HL-60 (cell line): ENCODE measurements at regions not wholly inside any gene's neighbourhood (a gene's known extent, or its start where the extent isn't known, plus 50 kb on each side); places are given as distances from the start of the nearest gene placed in this dataset.

Experiments
- DNase-seq, 2 experiments: peaks; one replicate each; pipeline ENCODE4 v3.0.0-alpha.2; 2010 to 2020; ENCODE audit warnings: low read depth in 1 of 2, low spot score in 1 of 2
- H3K27ac ChIP-seq: fragments of 250-450 bp; sonication (Bioruptor Pico); replicated peaks from 2 replicates; pipeline ENCODE4 v1.5.1; 2020; ENCODE audit warnings: mild to moderate bottlenecking, moderate library complexity
- H3K27me3 ChIP-seq: fragments of 250-450 bp; sonication (Bioruptor Pico); 2 replicates; pipeline ENCODE4 v1.5.1; 2021; ENCODE audit warnings: mild to moderate bottlenecking, moderate library complexity; ENCODE audit not compliant: insufficient read depth, poor library complexity, severe bottlenecking
- H3K4me3 ChIP-seq: replicated peaks from 2 replicates; pipeline ENCODE4 v1.5.1; 2011; ENCODE audit warnings: mild to moderate bottlenecking, control low read depth, low read length; ENCODE audit not compliant: insufficient read depth
- GABPA ChIP-seq: IDR thresholded peaks from 2 replicates; pipeline ENCODE4 v1.6.1; 2012; ENCODE audit warnings: low read depth
- POLR2AphosphoS5 ChIP-seq: IDR thresholded peaks from 2 replicates; pipeline ENCODE4 v1.6.1; 2012; ENCODE audit warnings: low read depth
- SPI1 ChIP-seq: IDR thresholded peaks from 2 replicates; pipeline ENCODE4 v1.6.1; 2012; ENCODE audit warnings: low read depth, mild to moderate bottlenecking, borderline replicate concordance
- TF ChIP-seq, protein P1 (sequence below): IDR thresholded peaks from one replicate; pipeline ENCODE4 v1.5.1; 2011; ENCODE audit warnings: low read length, control low read depth, inconsistent platforms; ENCODE audit not compliant: insufficient read depth
- TF ChIP-seq, protein P2 (sequence below): IDR thresholded peaks from 2 replicates; pipeline ENCODE4 v1.6.1; 2012; ENCODE audit warnings: low read depth; ENCODE audit not compliant: insufficient replicate concordance

DNA sequence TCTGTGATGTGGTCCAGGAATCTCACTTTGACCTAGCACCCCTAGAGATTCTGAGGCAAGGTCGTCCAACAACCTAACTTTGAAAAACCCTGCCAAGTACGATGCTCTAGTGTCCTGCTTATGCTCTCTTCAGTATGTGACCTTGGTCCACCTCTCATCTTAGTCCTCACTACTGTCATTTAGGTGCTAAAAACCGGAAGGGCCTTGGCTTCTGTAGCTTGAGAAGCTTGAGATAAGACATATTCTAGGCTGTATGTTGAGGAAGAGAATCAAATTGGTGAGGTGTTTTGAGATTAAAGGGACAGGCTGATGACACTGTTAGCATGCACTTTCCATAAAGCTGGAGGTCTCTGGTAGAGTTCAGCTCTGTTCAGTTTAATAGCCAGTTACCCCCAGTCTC lies 57.0 kb upstream of the MTPN start:
- H3K27ac ChIP-seq = no peak overlapping the region
- H3K27me3 ChIP-seq = peaks cover 2% of the 10 kb centered on the region
- TF ChIP-seq GABPA (no peak), SPI1 (no peak), POLR2AphosphoS5 (no peak)
- TF ChIP-seq, protein P1, sequence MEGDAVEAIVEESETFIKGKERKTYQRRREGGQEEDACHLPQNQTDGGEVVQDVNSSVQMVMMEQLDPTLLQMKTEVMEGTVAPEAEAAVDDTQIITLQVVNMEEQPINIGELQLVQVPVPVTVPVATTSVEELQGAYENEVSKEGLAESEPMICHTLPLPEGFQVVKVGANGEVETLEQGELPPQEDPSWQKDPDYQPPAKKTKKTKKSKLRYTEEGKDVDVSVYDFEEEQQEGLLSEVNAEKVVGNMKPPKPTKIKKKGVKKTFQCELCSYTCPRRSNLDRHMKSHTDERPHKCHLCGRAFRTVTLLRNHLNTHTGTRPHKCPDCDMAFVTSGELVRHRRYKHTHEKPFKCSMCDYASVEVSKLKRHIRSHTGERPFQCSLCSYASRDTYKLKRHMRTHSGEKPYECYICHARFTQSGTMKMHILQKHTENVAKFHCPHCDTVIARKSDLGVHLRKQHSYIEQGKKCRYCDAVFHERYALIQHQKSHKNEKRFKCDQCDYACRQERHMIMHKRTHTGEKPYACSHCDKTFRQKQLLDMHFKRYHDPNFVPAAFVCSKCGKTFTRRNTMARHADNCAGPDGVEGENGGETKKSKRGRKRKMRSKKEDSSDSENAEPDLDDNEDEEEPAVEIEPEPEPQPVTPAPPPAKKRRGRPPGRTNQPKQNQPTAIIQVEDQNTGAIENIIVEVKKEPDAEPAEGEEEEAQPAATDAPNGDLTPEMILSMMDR = no peak
- TF ChIP-seq, protein P2, sequence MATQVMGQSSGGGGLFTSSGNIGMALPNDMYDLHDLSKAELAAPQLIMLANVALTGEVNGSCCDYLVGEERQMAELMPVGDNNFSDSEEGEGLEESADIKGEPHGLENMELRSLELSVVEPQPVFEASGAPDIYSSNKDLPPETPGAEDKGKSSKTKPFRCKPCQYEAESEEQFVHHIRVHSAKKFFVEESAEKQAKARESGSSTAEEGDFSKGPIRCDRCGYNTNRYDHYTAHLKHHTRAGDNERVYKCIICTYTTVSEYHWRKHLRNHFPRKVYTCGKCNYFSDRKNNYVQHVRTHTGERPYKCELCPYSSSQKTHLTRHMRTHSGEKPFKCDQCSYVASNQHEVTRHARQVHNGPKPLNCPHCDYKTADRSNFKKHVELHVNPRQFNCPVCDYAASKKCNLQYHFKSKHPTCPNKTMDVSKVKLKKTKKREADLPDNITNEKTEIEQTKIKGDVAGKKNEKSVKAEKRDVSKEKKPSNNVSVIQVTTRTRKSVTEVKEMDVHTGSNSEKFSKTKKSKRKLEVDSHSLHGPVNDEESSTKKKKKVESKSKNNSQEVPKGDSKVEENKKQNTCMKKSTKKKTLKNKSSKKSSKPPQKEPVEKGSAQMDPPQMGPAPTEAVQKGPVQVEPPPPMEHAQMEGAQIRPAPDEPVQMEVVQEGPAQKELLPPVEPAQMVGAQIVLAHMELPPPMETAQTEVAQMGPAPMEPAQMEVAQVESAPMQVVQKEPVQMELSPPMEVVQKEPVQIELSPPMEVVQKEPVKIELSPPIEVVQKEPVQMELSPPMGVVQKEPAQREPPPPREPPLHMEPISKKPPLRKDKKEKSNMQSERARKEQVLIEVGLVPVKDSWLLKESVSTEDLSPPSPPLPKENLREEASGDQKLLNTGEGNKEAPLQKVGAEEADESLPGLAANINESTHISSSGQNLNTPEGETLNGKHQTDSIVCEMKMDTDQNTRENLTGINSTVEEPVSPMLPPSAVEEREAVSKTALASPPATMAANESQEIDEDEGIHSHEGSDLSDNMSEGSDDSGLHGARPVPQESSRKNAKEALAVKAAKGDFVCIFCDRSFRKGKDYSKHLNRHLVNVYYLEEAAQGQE = no peak
- H3K4me3 ChIP-seq = no peak overlapping the region
- DNase-seq = no peak

DNA sequence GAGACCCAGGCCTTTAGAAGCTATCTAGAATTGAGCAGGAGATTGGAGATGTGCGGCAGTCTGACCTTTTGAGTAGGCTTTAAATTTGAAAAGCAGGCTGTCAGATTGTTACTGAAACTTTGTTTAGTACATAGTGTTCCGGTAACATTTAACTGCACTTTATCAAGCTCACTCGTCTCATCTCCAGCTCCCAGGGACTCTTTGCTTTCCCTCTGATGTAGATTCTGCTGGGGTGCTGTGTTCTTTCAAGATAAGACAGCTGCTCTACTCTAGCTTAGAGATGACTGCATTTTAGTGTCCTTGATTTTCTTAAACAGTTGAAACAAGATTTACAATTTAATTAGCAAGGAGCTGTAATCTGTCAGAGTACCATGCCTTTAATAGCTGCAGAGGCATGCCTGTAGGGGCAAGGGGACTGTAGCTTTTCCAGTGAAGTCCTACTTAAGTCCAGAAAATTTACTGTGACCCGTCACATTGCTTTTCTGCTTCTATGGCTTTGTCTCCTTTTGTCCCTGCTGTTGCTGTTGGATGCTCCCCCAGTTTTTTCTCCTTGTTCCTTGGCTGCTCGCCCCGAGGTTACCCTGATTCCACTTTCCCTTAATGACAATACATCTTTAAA lies 56.4 kb upstream of the MTPN start:
- Histone ChIP-seq H3K27ac (no peak overlapping the region), H3K4me3 (no peak overlapping the region), H3K27me3 (peaks cover 2% of the 10 kb centered on the region)
- DNase-seq = no peak
- TF ChIP-seq, protein P1 = no peak
- no peak for TF ChIP-seq POLR2AphosphoS5
- TF ChIP-seq SPI1 = no peak
- TF ChIP-seq, protein P2 = no peak

DNA sequence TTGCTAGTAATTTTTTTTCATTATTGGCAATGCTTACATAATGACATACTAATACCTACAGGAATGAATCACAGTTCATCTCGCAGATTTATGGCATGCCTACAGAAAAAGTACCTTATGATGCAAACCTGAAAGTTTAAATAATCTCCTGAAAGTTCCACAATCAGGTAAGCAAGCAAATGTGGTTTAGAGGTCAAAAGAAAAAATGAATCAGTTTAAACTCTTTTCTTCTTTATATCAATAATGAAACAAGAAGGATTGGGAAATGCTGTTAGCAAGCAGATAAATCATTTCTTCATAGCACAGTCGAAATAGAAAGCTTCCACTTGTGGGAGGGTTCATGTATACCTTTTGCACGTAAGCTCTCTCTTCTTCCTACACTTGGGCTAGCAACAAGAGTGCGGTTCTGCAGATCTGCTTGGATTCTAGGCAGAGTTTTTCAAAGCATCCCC lies 53.7 kb upstream of the MTPN start:
- Histone ChIP-seq H3K4me3 (no peak overlapping the region), H3K27me3 (peaks cover 2% of the 10 kb centered on the region), H3K27ac (no peak overlapping the region)
- TF ChIP-seq, protein P1 = no peak
- TF ChIP-seq POLR2AphosphoS5 (no peak), SPI1 (no peak), GABPA (no peak)
- TF ChIP-seq, protein P2 = no peak
- no peak for DNase-seq
